Esophagus squamous epithelium (tissue), 5 donors: ENCODE measurements at regions not wholly inside any gene's neighbourhood (a gene's known extent, or its start where the extent isn't known, plus 50 kb on each side); places are given as distances from the start of the nearest gene placed in this dataset.

Source experiments
- DNase-seq: peaks from one replicate; lab custom pipeline; 2025; lab: John Stamatoyannopoulos, UW
- H3K27ac ChIP-seq, 4 donors: fragments of 200-600 bp; sonication (generic); one replicate each; pipeline ENCODE4 v1.5.1; 2016 to 2019; ENCODE audit warnings: mild to moderate bottlenecking in 1 of 4
- H3K27me3 ChIP-seq, 4 donors: fragments of 200-600 bp; sonication (generic); 1 replicate in 3 of 4; 2 replicates in 1 of 4; pipeline versions ENCODE4 v1.5.1 to v1.6.0; 2017 to 2021; ENCODE audit warnings: antibody characterized with exemption in 1 of 4
- H3K36me3 ChIP-seq, 3 donors: fragments of 200-600 bp; sonication (generic); one replicate each; pipeline ENCODE4 v1.5.1; 2016 to 2019
- H3K4me1 ChIP-seq, 3 donors: fragments of 200-600 bp; sonication (generic); one replicate each; pipeline ENCODE4 v1.5.1; 2017 to 2019
- H3K4me3 ChIP-seq, 4 donors: fragments of 200-600 bp; sonication (generic); 1 replicate in 3 of 4; 2 replicates in 1 of 4; pipeline ENCODE4 v1.5.1; 2016 to 2019; ENCODE audit warnings: mild to moderate bottlenecking in 2 of 4, moderate library complexity in 1 of 4
- H3K9me3 ChIP-seq, 3 donors: fragments of 200-600 bp; sonication (generic); one replicate each; pipeline ENCODE4 v1.5.1; 2016 to 2019
- POLR2A ChIP-seq, 4 donors: fragments of 450-650 bp; IDR thresholded peaks; one replicate each; pipeline ENCODE4 v1.6.1; 2017; ENCODE audit warnings: antibody characterized with exemption in 4 of 4, mild to moderate bottlenecking in 4 of 4, moderate library complexity in 3 of 4
- WGBS, 2 donors: methylation state at CpG; one replicate each; pipeline ENCODE4 v1.1.5; 2018; 5-methylcytosine and 5-hydroxymethylcytosine counted together
- intact Hi-C: fragments of 100-400 bp; cut with DNase I; formaldehyde crosslinking; loops from one replicate; pipeline ENCODE4 v1.15.0; 2022
- TF ChIP-seq, protein P1 (sequence below), 6 experiments: fragments of 450-650 bp in 4 of 6; fragments of 200-600 bp in 2 of 6; sonication (generic) in 2 of 6; IDR thresholded peaks; one replicate each; pipeline ENCODE4 v1.5.1; 2016 to 2019; ENCODE audit warnings: antibody characterized with exemption in 6 of 6, mild to moderate bottlenecking in 4 of 6, moderate library complexity in 4 of 6
- donor health status: DM: yes; HTN: yes; CAD: no.

DNA sequence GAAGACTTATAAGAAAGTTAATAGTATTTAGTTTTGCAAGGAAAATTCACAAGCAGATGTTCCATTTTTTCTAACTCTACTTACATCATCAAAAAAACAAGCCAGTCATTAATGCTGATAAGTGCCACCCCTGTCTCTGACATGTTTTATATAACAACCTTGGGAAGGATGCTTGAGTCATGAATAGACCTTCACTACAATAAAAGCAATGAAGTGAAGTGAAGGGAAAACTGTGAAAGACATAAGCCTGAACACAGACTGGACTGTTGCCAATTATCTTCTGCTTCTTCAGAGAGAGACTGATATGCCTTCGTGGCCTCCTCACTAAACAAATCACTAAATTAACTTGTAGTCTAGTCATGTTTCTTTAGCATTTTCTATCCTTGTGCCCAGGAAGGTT, 353.2 kb downstream of the PDHA2 start:
- H3K36me3 ChIP-seq: no peaks in the 10 kb centered on the region
- intact Hi-C loops: no loop called here
- WGBS, 2 donors: 31 to 50% methylated on average over 1 of the region's 1 CpG
- H3K27ac ChIP-seq: no peak overlapping the region
- no peak overlapping the region for H3K4me3 ChIP-seq
- H3K4me1 ChIP-seq: no peaks in the 10 kb centered on the region
- TF ChIP-seq, protein P1, sequence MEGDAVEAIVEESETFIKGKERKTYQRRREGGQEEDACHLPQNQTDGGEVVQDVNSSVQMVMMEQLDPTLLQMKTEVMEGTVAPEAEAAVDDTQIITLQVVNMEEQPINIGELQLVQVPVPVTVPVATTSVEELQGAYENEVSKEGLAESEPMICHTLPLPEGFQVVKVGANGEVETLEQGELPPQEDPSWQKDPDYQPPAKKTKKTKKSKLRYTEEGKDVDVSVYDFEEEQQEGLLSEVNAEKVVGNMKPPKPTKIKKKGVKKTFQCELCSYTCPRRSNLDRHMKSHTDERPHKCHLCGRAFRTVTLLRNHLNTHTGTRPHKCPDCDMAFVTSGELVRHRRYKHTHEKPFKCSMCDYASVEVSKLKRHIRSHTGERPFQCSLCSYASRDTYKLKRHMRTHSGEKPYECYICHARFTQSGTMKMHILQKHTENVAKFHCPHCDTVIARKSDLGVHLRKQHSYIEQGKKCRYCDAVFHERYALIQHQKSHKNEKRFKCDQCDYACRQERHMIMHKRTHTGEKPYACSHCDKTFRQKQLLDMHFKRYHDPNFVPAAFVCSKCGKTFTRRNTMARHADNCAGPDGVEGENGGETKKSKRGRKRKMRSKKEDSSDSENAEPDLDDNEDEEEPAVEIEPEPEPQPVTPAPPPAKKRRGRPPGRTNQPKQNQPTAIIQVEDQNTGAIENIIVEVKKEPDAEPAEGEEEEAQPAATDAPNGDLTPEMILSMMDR (IDR thresholded peaks at IDR 0.05): no peak
- no peak for TF ChIP-seq POLR2A (IDR thresholded peaks at IDR 0.05)
- DNase-seq: no peak
- H3K27me3 ChIP-seq: no peaks in the 10 kb centered on the region
- H3K9me3 ChIP-seq: peaks cover 0 to 5% (median 0%) of the 10 kb centered on the region in 3 donors

DNA sequence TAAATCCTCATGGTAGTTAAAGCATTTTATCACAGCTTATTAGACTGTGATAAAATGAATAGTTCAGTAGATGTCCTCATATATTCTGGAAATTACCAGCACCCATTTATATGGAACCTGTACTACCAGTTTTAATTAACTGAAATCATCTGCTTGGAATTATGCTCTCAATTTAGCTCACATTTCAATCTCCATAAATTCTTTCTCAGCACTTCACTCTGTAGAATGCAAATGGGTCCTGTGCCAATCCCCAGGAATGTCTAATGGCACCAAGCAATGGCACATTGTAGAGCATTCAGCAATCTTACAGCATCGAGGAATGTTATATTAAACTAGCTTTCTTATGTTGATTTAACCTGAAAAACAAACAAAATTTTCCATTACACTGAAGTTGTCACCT, 355.1 kb downstream of the PDHA2 start:
- DNase-seq: no peak
- H3K36me3 ChIP-seq: no peaks in the 10 kb centered on the region
- H3K4me3 ChIP-seq: no peak overlapping the region
- H3K27ac ChIP-seq: no peak overlapping the region
- intact Hi-C loops: no loop called here
- TF ChIP-seq, protein P1 (IDR thresholded peaks at IDR 0.05): no peak
- TF ChIP-seq POLR2A (IDR thresholded peaks at IDR 0.05): no peak
- 26 to 67% methylated on average over 1 of the region's 1 CpG for WGBS, 2 donors
- H3K4me1 ChIP-seq: no peaks in the 10 kb centered on the region
- H3K9me3 ChIP-seq: peaks cover 0 to 5% (median 0%) of the 10 kb centered on the region in 3 donors
- no peaks in the 10 kb centered on the region for H3K27me3 ChIP-seq

GRCh38 chr4:96205143-96205936, 365.4 kb downstream of the PDHA2 start:
- no peak overlapping the region for H3K4me3 ChIP-seq
- H3K9me3 ChIP-seq: no peaks in the 10 kb centered on the region
- WGBS, 2 donors: 47 to 52% methylated on average over 5 of the region's 5 CpGs
- TF ChIP-seq, protein P1 (IDR thresholded peaks at IDR 0.05): no peak
- TF ChIP-seq POLR2A (IDR thresholded peaks at IDR 0.05): no peak
- H3K4me1 ChIP-seq: no peaks in the 10 kb centered on the region
- intact Hi-C loops: no loop called here
- H3K27me3 ChIP-seq: no peaks in the 10 kb centered on the region
- no peak overlapping the region for H3K27ac ChIP-seq
- no peaks in the 10 kb centered on the region for H3K36me3 ChIP-seq
- no peak for DNase-seq

- Histone ChIP-seq H3K4me3 (no peak overlapping the region), H3K27ac (no peak overlapping the region)
Measured at GRCh38 chr4:96227515-96227914, 387.6 kb downstream of the PDHA2 start.

DNA sequence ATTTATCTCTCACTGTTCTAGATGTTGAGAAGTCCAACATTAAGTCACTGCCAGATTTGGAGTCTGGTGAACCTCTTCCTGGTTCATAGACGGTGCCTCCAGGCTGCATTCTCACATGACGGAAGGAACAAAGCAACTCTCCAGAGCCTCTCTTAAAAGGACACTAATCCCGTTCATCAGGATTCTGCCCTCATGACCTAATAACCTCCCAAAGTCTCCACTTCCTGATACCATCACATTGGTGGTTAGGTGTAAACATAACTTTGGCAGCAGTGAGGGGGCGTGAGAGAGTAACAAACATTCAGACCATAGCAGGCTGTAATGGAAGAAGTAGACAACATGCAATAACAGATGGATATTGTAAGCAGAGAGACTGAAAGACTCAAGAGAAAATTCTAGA, 388.6 kb downstream of the PDHA2 start:
- Histone ChIP-seq H3K4me3 (no peak overlapping the region), H3K4me1 (no peaks in the 10 kb centered on the region), H3K27me3 (no peaks in the 10 kb centered on the region), H3K36me3 (no peaks in the 10 kb centered on the region), H3K9me3 (no peaks in the 10 kb centered on the region), H3K27ac (no peak overlapping the region)
- intact Hi-C loops: no loop called here
- TF ChIP-seq, protein P1 (IDR thresholded peaks at IDR 0.05): no peak
- TF ChIP-seq POLR2A (IDR thresholded peaks at IDR 0.05): no peak
- 62 to 68% methylated on average over 3 to 4 of the region's 4 CpGs for WGBS, 2 donors
- no peak for DNase-seq

More at GRCh38 chr4:96227515-96227914, 387.6 kb downstream of the PDHA2 start:
- no peaks in the 10 kb centered on the region for H3K9me3 ChIP-seq
- H3K4me1 ChIP-seq: no peaks in the 10 kb centered on the region
- intact Hi-C loops: no loop called here
- 76 to 79% methylated on average over 5 of the region's 5 CpGs for WGBS, 2 donors
- H3K27me3 ChIP-seq: no peaks in the 10 kb centered on the region
- TF ChIP-seq, protein P1 (IDR thresholded peaks at IDR 0.05): no peak
- no peak for TF ChIP-seq POLR2A (IDR thresholded peaks at IDR 0.05)
- H3K36me3 ChIP-seq: no peaks in the 10 kb centered on the region
- no peak for DNase-seq
